ENCODE measurements at regions not wholly inside any gene's neighbourhood (a gene's known extent, or its start where the extent isn't known, plus 50 kb on each side); places are given as distances from the start of the nearest gene placed in this dataset.

DNA sequence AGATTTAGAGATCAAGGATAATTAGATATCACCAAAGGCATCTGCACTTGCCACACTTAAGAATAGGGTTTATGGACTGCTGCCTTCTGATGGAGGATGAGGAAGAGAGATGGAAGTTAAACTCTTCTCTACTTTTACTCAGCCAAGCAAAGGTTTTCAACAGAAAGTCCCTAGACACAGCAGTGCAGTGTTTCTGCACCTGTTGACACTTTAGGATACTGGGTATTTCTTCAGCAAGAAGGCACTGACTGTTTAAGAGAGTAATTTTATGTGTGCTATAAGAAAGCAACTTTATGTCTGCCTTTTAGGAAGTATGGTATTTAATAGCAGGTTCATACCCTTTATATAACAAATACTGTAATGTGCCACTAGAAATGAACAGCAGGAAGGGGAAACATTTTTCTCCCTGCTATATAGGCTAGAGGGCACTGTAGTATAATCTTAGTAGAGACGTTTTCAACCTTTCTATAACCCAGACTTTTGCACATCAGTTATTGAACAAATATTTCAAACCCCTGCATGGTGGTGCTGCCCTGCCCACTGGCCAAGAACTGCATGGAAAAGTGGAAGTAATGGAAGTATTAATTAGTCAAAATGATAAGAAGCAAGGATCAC is 225.0 kb upstream of the GRIP1 start:
- H3K79me2 ChIP-seq (ENCODE audit: insufficient read depth, low read length) = no peaks in the 10 kb centered on the region
- H3T11ph ChIP-seq (ENCODE audit: low read length) = no peak overlapping the region
- no CpG with 5 or more reads among the region's 1 CpG for WGBS (ENCODE audit: extremely low coverage, insufficient read length, low lambda C conversion rate)
- no peak overlapping the region for H4K8ac ChIP-seq (replicated peaks; ENCODE audit: insufficient read length, low read depth, low read length)
- no peaks in the 10 kb centered on the region for H3K79me1 ChIP-seq (ENCODE audit: insufficient read depth, low read depth, low read length, poor library complexity, severe bottlenecking)
- H3K14ac ChIP-seq (ENCODE audit: insufficient read depth, low read length) = no peak overlapping the region
- no peak overlapping the region for H3K23ac ChIP-seq (ENCODE audit: insufficient read length, low read depth, low read length)
- Mint-ChIP-seq H3K36me3 (ENCODE audit: insufficient read depth in 1 of 3, low read depth in 3 of 3) (no peaks in the 10 kb centered on the region), H3K4me3 (no peak overlapping the region), H3K4me1 (peaks cover 8 to 11% of the 10 kb centered on the region in 2 experiments), H3K27ac (no peak overlapping the region), H3K9me3 (no peaks in the 10 kb centered on the region; a peak in 1 of 5 replicates), H3K27me3 (ENCODE audit: low read depth) (no peaks in the 10 kb centered on the region)
- H3K9ac ChIP-seq (ENCODE audit: extremely low read depth, insufficient read length, low read length) = no peak overlapping the region
- no peak overlapping the region for H4K5ac ChIP-seq (ENCODE audit: insufficient read length, low read depth, low read length)
- no peak for DNase-seq
- H3K27ac ChIP-seq (ENCODE audit: insufficient read length, low read depth, low read length) = no peak overlapping the region
- H2BK5ac ChIP-seq (ENCODE audit: insufficient read length, low read length) = no peak overlapping the region
- H3K4ac ChIP-seq (ENCODE audit: low read depth, low read length) = no peak overlapping the region
- H3K4me2 ChIP-seq (ENCODE audit: insufficient read depth, insufficient read length, low read length) = no peak overlapping the region
- H2BK12ac ChIP-seq (ENCODE audit: insufficient read length, low read depth, low read length) = no peak overlapping the region
- no peak overlapping the region for H2BK20ac ChIP-seq (ENCODE audit: low read depth, low read length, poor library complexity, severe bottlenecking)
- H2BK120ac ChIP-seq (ENCODE audit: low read depth, low read length, poor library complexity, severe bottlenecking) = no peak overlapping the region
- H3K56ac ChIP-seq (ENCODE audit: insufficient read length, low read depth, low read length) = no peak overlapping the region
- no peaks in the 10 kb centered on the region for H4K20me1 ChIP-seq (ENCODE audit: control insufficient read depth, insufficient read depth, insufficient read length)
- no peaks in the 10 kb centered on the region for H3K9me3 ChIP-seq (ENCODE audit: control insufficient read depth, low read depth, low read length)
- H3K4me1 ChIP-seq (ENCODE audit: insufficient read depth, low read length) = peaks cover 6% of the 10 kb centered on the region; the same call in 1 of the 2 replicates
- H3K27me3 ChIP-seq (ENCODE audit: insufficient read depth, low read length) = no peaks in the 10 kb centered on the region
- H2BK15ac ChIP-seq (ENCODE audit: low read depth, low read length) = no peak overlapping the region
- TF ChIP-seq, protein P1, sequence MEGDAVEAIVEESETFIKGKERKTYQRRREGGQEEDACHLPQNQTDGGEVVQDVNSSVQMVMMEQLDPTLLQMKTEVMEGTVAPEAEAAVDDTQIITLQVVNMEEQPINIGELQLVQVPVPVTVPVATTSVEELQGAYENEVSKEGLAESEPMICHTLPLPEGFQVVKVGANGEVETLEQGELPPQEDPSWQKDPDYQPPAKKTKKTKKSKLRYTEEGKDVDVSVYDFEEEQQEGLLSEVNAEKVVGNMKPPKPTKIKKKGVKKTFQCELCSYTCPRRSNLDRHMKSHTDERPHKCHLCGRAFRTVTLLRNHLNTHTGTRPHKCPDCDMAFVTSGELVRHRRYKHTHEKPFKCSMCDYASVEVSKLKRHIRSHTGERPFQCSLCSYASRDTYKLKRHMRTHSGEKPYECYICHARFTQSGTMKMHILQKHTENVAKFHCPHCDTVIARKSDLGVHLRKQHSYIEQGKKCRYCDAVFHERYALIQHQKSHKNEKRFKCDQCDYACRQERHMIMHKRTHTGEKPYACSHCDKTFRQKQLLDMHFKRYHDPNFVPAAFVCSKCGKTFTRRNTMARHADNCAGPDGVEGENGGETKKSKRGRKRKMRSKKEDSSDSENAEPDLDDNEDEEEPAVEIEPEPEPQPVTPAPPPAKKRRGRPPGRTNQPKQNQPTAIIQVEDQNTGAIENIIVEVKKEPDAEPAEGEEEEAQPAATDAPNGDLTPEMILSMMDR (conservative IDR thresholded peaks at IDR 0.05) = no peak
- no peak overlapping the region for H4K91ac ChIP-seq (ENCODE audit: insufficient read length, low read depth, low read length)
- H2AK5ac ChIP-seq (ENCODE audit: insufficient read length, low read length) = no peak overlapping the region
- H3K23me2 ChIP-seq (ENCODE audit: insufficient read length, low read depth, low read length, poor library complexity, severe bottlenecking) = no peaks in the 10 kb centered on the region
- no peak overlapping the region for H3K18ac ChIP-seq (ENCODE audit: insufficient read length, low read depth, low read length)
- H2AFZ ChIP-seq (ENCODE audit: low read length) = no peak overlapping the region
